OCI-LY3 (cell line): ENCODE measurements at regions not wholly inside any gene's neighbourhood (a gene's known extent, or its start where the extent isn't known, plus 50 kb on each side); places are given as distances from the start of the nearest gene placed in this dataset.

ENCODE experiments used
- EZH2phosphoT487 ChIP-seq: fragments of 200-600 bp; shearing (Covaris generic); IDR thresholded peaks from 2 replicates; pipeline ENCODE4 v1.6.1; 2018; ENCODE audit warnings: antibody characterized with exemption, mixed run types, low read depth
- TF ChIP-seq, protein P1 (sequence below): fragments of 200-600, 300-600 bp; sonication (generic); IDR thresholded peaks from 2 replicates; pipeline ENCODE4 v1.5.1; 2014; ENCODE audit warnings: antibody characterized with exemption, low read length, low read depth

DNA sequence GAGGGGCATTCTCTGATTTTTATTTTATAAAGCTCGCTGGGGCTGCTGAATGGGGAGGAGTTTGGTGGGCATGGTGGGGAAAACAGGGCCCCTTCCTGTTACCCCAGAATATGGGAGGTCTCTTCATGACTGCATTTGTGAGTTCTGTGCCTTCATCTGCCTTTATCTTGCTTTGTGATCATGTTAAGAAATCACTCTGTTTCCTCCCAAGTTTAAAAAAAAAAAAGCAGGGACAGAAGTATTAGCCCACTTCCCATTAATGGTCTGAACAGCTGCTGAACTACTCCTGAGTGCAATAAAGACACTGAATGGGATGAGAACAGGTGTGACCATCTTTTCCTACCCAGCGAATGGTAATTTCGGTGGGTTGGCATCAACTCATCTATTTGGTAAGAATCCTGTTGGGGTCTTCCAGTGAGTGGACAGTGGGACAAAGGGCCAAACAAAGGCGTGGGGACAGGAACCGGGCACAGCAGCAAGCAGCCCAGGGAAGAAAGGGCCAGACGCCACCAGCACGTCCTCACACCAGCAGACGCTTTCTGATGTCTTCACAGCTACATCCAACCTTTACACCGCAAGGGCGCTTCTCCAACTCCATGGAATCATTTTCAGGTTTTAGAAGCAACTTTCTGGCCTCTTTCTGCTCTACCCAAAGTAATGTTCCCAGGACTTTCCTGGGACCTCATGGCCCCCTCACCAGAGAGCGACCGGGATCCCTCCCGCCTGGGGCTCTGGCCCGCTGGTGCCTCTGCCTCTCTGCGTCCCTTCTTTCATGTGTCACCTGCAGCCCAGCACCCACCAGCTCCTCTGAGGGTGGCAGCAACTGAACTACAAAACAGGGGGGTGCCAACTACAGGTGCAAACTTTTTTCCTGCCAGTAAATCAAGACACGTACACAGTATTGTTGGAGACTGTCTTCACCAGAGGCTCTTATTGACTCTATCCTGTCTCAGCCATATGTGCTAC, 160.2 kb downstream of the ADSS2 start:
- TF ChIP-seq, protein P1, sequence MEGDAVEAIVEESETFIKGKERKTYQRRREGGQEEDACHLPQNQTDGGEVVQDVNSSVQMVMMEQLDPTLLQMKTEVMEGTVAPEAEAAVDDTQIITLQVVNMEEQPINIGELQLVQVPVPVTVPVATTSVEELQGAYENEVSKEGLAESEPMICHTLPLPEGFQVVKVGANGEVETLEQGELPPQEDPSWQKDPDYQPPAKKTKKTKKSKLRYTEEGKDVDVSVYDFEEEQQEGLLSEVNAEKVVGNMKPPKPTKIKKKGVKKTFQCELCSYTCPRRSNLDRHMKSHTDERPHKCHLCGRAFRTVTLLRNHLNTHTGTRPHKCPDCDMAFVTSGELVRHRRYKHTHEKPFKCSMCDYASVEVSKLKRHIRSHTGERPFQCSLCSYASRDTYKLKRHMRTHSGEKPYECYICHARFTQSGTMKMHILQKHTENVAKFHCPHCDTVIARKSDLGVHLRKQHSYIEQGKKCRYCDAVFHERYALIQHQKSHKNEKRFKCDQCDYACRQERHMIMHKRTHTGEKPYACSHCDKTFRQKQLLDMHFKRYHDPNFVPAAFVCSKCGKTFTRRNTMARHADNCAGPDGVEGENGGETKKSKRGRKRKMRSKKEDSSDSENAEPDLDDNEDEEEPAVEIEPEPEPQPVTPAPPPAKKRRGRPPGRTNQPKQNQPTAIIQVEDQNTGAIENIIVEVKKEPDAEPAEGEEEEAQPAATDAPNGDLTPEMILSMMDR, result no peak
- TF ChIP-seq EZH2phosphoT487, result no peak
